Hepatocyte (in vitro differentiated cells): ENCODE measurements at regions not wholly inside any gene's neighbourhood (a gene's known extent, or its start where the extent isn't known, plus 50 kb on each side); places are given as distances from the start of the nearest gene placed in this dataset.

Experiments
- CTCF ChIP-seq: fragments of 200-600 bp; sonication (generic); IDR thresholded peaks from 2 replicates; pipeline ENCODE4 v1.5.1; 2016; ENCODE audit warnings: antibody characterized with exemption, mild to moderate bottlenecking; ENCODE audit not compliant: poor library complexity
- EZH2 ChIP-seq: fragments of 200-600 bp; sonication (generic); IDR thresholded peaks from 2 replicates; pipeline ENCODE4 v1.6.1; 2016; ENCODE audit warnings: antibody characterized with exemption, mild to moderate bottlenecking, borderline replicate concordance
- EZH2phosphoT487 ChIP-seq: fragments of 200-600 bp; sonication (generic); IDR thresholded peaks from one replicate; pipeline ENCODE4 v1.6.1; 2018; ENCODE audit warnings: antibody characterized with exemption, mild to moderate bottlenecking, low read depth, moderate library complexity; ENCODE audit not compliant: unreplicated experiment, severe bottlenecking

GRCh38 chr7:112619343-112619742 is 138.6 kb downstream of the LSMEM1 start:
- TF ChIP-seq CTCF (no peak), EZH2 (no peak), EZH2phosphoT487 (no peak)
